ENCODE measurements at regions not wholly inside any gene's neighbourhood (a gene's known extent, or its start where the extent isn't known, plus 50 kb on each side); places are given as distances from the start of the nearest gene placed in this dataset.

DNA sequence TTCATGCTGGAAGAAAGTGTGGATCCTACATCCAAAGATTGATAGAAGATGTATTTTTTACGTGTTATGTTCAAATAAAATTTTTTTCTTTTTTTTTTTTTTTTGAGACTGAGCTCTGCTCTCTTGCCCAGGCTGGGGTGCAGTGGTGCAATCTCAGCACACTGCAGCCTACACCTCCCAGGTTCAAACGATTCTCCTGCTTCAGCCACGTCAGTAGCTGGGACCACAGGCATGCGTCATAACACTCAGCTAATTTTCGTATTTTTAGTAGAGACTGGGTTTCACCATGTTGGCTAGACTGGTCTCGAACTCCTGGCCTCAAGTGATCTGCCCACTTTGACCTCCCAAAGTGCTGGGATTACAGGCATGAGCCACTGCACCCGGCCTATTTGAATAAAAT lies 65.7 kb downstream of the KLF12 start:
- DNase-seq (ENCODE audit: low read depth) (no peak), FAIRE-seq (no peak)
- Histone ChIP-seq H4K20me1 (ENCODE audit: insufficient read depth, low read length) (peaks cover 42% of the 10 kb centered on the region), H3K4me3 (ENCODE audit: insufficient read depth, low read depth, low read length) (no peak overlapping the region), H3K9me3 (ENCODE audit: insufficient read depth, low read depth, low read length) (no peaks in the 10 kb centered on the region), H2AFZ (ENCODE audit: low read depth, low read length) (no peak overlapping the region), H3K4me2 (ENCODE audit: low read length) (no peak overlapping the region), H3K4me1 (ENCODE audit: insufficient read depth, low read length) (no peaks in the 10 kb centered on the region), H3K27me3 (ENCODE audit: insufficient read depth, low read length) (no peaks in the 10 kb centered on the region), H3K36me3 (ENCODE audit: insufficient read depth, low read length) (no peaks in the 10 kb centered on the region), H3K79me2 (ENCODE audit: insufficient read depth, low read length) (peaks cover 88% of the 10 kb centered on the region), H3K9ac (ENCODE audit: low read length) (no peak overlapping the region), H3K27ac (ENCODE audit: low read depth, low read length) (no peak overlapping the region)
- peaks cover 21% of the 10 kb centered on the region for H3K4me1 Mint-ChIP-seq (ENCODE audit: low read depth, unreplicated experiment)
- no peak overlapping the region for H3K27ac Mint-ChIP-seq (ENCODE audit: unreplicated experiment)
- H3K9me3 Mint-ChIP-seq (ENCODE audit: unreplicated experiment) = no peaks in the 10 kb centered on the region
- H3K4me3 Mint-ChIP-seq (ENCODE audit: unreplicated experiment) = no peak overlapping the region
- TF ChIP-seq, protein P1, sequence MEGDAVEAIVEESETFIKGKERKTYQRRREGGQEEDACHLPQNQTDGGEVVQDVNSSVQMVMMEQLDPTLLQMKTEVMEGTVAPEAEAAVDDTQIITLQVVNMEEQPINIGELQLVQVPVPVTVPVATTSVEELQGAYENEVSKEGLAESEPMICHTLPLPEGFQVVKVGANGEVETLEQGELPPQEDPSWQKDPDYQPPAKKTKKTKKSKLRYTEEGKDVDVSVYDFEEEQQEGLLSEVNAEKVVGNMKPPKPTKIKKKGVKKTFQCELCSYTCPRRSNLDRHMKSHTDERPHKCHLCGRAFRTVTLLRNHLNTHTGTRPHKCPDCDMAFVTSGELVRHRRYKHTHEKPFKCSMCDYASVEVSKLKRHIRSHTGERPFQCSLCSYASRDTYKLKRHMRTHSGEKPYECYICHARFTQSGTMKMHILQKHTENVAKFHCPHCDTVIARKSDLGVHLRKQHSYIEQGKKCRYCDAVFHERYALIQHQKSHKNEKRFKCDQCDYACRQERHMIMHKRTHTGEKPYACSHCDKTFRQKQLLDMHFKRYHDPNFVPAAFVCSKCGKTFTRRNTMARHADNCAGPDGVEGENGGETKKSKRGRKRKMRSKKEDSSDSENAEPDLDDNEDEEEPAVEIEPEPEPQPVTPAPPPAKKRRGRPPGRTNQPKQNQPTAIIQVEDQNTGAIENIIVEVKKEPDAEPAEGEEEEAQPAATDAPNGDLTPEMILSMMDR (IDR thresholded peaks at IDR 0.05; ENCODE audit: insufficient read depth, low read depth, low read length) = no peak
- no peak for TF ChIP-seq EZH2 (IDR thresholded peaks at IDR 0.05; ENCODE audit: insufficient read depth, low read length)
- peaks cover 15% of the 10 kb centered on the region for H3K36me3 Mint-ChIP-seq (ENCODE audit: low read depth, unreplicated experiment)
- H3K27me3 Mint-ChIP-seq (ENCODE audit: low read depth, unreplicated experiment) = no peaks in the 10 kb centered on the region

- Histone ChIP-seq H3K9me3 (ENCODE audit: insufficient read depth, low read depth, low read length) (no peaks in the 10 kb centered on the region), H3K9ac (ENCODE audit: low read length) (no peak overlapping the region), H4K20me1 (ENCODE audit: insufficient read depth, low read length) (peaks cover 43% of the 10 kb centered on the region), H3K79me2 (ENCODE audit: insufficient read depth, low read length) (peaks cover 88% of the 10 kb centered on the region), H3K4me1 (ENCODE audit: insufficient read depth, low read length) (peaks cover 4% of the 10 kb centered on the region), H3K27ac (ENCODE audit: low read depth, low read length) (no peak overlapping the region), H3K27me3 (ENCODE audit: insufficient read depth, low read length) (no peaks in the 10 kb centered on the region), H3K36me3 (ENCODE audit: insufficient read depth, low read length) (no peaks in the 10 kb centered on the region), H3K4me2 (ENCODE audit: low read length) (no peak overlapping the region), H3K4me3 (ENCODE audit: insufficient read depth, low read depth, low read length) (no peak overlapping the region), H2AFZ (ENCODE audit: low read depth, low read length) (no peak overlapping the region)
- no peaks in the 10 kb centered on the region for H3K9me3 Mint-ChIP-seq (ENCODE audit: unreplicated experiment)
- FAIRE-seq (no peak), DNase-seq (ENCODE audit: low read depth) (peak; percentile 52)
- H3K4me3 Mint-ChIP-seq (ENCODE audit: unreplicated experiment) = no peak overlapping the region
- no peak overlapping the region for H3K27ac Mint-ChIP-seq (ENCODE audit: unreplicated experiment)
- H3K4me1 Mint-ChIP-seq (ENCODE audit: low read depth, unreplicated experiment) = peaks cover 24% of the 10 kb centered on the region
- no peak for TF ChIP-seq EZH2 (IDR thresholded peaks at IDR 0.05; ENCODE audit: insufficient read depth, low read length)
- TF ChIP-seq, protein P1 (IDR thresholded peaks at IDR 0.05; ENCODE audit: insufficient read depth, low read depth, low read length) = no peak
- peaks cover 15% of the 10 kb centered on the region for H3K36me3 Mint-ChIP-seq (ENCODE audit: low read depth, unreplicated experiment)
- H3K27me3 Mint-ChIP-seq (ENCODE audit: low read depth, unreplicated experiment) = no peaks in the 10 kb centered on the region
Observed at GRCh38 chr13:74067818-74068217, 66.4 kb downstream of the KLF12 start.

DNA sequence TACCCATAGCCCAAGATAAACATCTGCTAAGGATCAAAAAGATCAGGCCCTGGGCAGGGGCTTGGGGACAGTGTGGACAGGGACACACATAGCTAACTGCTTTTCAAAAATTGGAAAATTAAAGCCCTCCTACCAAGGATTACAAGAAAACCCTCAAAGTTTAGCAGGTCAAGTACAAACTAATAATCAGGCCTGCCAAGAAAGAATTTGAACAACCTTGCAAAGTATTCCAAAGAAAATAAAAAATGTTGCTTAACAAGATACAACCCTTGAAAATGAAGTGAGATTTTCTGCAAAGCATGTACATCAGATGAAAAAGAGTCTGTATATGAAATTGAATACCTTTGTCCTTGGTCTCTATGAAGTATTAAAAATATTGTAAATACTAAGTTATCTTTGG lies 67.3 kb downstream of the KLF12 start:
- Histone ChIP-seq H3K79me2 (ENCODE audit: insufficient read depth, low read length) (peaks cover 84% of the 10 kb centered on the region), H2AFZ (ENCODE audit: low read depth, low read length) (no peak overlapping the region), H3K36me3 (ENCODE audit: insufficient read depth, low read length) (no peaks in the 10 kb centered on the region), H3K4me3 (ENCODE audit: insufficient read depth, low read depth, low read length) (no peak overlapping the region), H3K9ac (ENCODE audit: low read length) (no peak overlapping the region), H3K4me2 (ENCODE audit: low read length) (no peak overlapping the region), H3K27ac (ENCODE audit: low read depth, low read length) (no peak overlapping the region), H3K9me3 (ENCODE audit: insufficient read depth, low read depth, low read length) (no peaks in the 10 kb centered on the region), H3K4me1 (ENCODE audit: insufficient read depth, low read length) (peaks cover 6% of the 10 kb centered on the region), H3K27me3 (ENCODE audit: insufficient read depth, low read length) (no peaks in the 10 kb centered on the region), H4K20me1 (ENCODE audit: insufficient read depth, low read length) (peaks cover 45% of the 10 kb centered on the region)
- DNase-seq (ENCODE audit: low read depth) (peak; percentile 41), FAIRE-seq (no peak)
- no peak for TF ChIP-seq EZH2 (IDR thresholded peaks at IDR 0.05; ENCODE audit: insufficient read depth, low read length)
- TF ChIP-seq, protein P1 (IDR thresholded peaks at IDR 0.05; ENCODE audit: insufficient read depth, low read depth, low read length) = no peak
- Mint-ChIP-seq H3K27me3 (ENCODE audit: low read depth, unreplicated experiment) (no peaks in the 10 kb centered on the region), H3K36me3 (ENCODE audit: low read depth, unreplicated experiment) (peaks cover 15% of the 10 kb centered on the region), H3K9me3 (ENCODE audit: unreplicated experiment) (no peaks in the 10 kb centered on the region), H3K4me3 (ENCODE audit: unreplicated experiment) (no peak overlapping the region), H3K27ac (ENCODE audit: unreplicated experiment) (no peak overlapping the region), H3K4me1 (ENCODE audit: low read depth, unreplicated experiment) (peaks cover 30% of the 10 kb centered on the region)
